ENCODE measurements at regions not wholly inside any gene's neighbourhood (a gene's known extent, or its start where the extent isn't known, plus 50 kb on each side); places are given as distances from the start of the nearest gene placed in this dataset.

DNA sequence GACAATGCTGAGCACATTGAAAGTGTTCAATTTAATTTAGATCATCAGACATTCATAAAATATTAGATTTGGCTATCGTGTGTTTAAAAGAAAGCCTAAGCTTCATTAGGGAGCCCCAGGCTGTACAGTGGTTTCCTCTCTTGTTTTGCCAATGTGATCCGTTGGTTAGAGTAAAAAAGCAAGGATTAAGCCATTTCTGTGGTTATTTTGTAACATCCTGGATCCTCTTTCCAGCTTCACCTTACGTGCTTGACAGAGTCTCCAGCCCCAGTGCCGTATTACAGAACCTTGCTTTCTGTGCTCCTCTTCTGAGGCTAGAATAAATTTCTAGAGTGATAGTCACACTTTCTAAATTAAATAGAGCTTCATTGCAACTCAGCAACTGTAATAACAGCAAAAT lies 289.3 kb upstream of the LINC00305 start:
- no peaks in the 10 kb centered on the region for H3K36me3 ChIP-seq (ENCODE audit: low read length)
- no peaks in the 10 kb centered on the region for H3K79me2 ChIP-seq (ENCODE audit: insufficient read depth, low read length)
- no peaks in the 10 kb centered on the region for H3K9me2 ChIP-seq (replicated peaks; ENCODE audit: insufficient read depth, low read length)
- no peaks in the 10 kb centered on the region for H4K20me1 ChIP-seq (ENCODE audit: low read depth, low read length)
- no peak overlapping the region for H3K9ac ChIP-seq (ENCODE audit: low read length)
- H2AFZ ChIP-seq (ENCODE audit: low read depth, low read length, severe bottlenecking) = no peak overlapping the region
- H3K9me3 ChIP-seq (ENCODE audit: insufficient read depth, low read length) = no peaks in the 10 kb centered on the region
- no peaks in the 10 kb centered on the region for H3K27me3 ChIP-seq (ENCODE audit: low read length)
- TF ChIP-seq EZH2phosphoT487 (conservative IDR thresholded peaks at IDR 0.05; ENCODE audit: low read length) = no peak
- TF ChIP-seq, protein P1, sequence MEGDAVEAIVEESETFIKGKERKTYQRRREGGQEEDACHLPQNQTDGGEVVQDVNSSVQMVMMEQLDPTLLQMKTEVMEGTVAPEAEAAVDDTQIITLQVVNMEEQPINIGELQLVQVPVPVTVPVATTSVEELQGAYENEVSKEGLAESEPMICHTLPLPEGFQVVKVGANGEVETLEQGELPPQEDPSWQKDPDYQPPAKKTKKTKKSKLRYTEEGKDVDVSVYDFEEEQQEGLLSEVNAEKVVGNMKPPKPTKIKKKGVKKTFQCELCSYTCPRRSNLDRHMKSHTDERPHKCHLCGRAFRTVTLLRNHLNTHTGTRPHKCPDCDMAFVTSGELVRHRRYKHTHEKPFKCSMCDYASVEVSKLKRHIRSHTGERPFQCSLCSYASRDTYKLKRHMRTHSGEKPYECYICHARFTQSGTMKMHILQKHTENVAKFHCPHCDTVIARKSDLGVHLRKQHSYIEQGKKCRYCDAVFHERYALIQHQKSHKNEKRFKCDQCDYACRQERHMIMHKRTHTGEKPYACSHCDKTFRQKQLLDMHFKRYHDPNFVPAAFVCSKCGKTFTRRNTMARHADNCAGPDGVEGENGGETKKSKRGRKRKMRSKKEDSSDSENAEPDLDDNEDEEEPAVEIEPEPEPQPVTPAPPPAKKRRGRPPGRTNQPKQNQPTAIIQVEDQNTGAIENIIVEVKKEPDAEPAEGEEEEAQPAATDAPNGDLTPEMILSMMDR (IDR thresholded peaks at IDR 0.05; ENCODE audit: insufficient read depth, low read length, poor library complexity, severe bottlenecking) = no peak
- no peak overlapping the region for H3K4me2 ChIP-seq (ENCODE audit: low read depth, low read length, poor library complexity, severe bottlenecking)
- H3F3A ChIP-seq (ENCODE audit: insufficient read depth) = no peaks in the 10 kb centered on the region
- no peak overlapping the region for H3K4me3 ChIP-seq (ENCODE audit: insufficient read depth, low read length, poor library complexity, severe bottlenecking)
- no peak overlapping the region for H3K27ac ChIP-seq (ENCODE audit: low read depth, low read length)

DNA sequence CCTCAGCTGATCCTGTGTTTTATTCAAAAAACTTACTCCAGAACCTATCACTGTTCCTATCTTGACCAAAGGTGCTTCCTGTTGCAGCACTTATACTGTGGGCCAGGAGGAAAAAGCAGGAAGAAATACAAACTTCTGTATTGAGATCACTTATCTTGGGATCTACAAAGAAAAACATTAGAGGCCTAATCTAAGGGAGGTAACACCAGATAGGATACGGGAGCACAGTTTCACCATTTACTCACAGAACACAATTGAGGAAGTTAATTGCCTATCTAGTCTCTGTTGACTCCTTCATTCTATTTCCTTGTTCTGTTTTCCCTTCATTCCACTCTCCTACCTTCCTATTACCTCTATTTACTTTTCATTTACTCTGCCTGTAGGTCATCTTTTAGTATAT lies 287.2 kb upstream of the LINC00305 start:
- Histone ChIP-seq H3K27ac (ENCODE audit: low read depth, low read length) (no peak overlapping the region), H4K20me1 (ENCODE audit: low read depth, low read length) (no peaks in the 10 kb centered on the region), H3K9me3 (ENCODE audit: insufficient read depth, low read length) (no peaks in the 10 kb centered on the region), H3K79me2 (ENCODE audit: insufficient read depth, low read length) (no peaks in the 10 kb centered on the region), H3K9me2 (replicated peaks; ENCODE audit: insufficient read depth, low read length) (no peaks in the 10 kb centered on the region), H3K27me3 (ENCODE audit: low read length) (no peaks in the 10 kb centered on the region), H3F3A (ENCODE audit: insufficient read depth) (no peaks in the 10 kb centered on the region), H2AFZ (ENCODE audit: low read depth, low read length, severe bottlenecking) (no peak overlapping the region), H3K9ac (ENCODE audit: low read length) (no peak overlapping the region), H3K36me3 (ENCODE audit: low read length) (no peaks in the 10 kb centered on the region), H3K4me2 (ENCODE audit: low read depth, low read length, poor library complexity, severe bottlenecking) (no peak overlapping the region), H3K4me3 (ENCODE audit: insufficient read depth, low read length, poor library complexity, severe bottlenecking) (no peak overlapping the region)
- TF ChIP-seq, protein P1 (IDR thresholded peaks at IDR 0.05; ENCODE audit: insufficient read depth, low read length, poor library complexity, severe bottlenecking) = no peak

GRCh38 chr18:64419156-64419555 lies 270.3 kb upstream of the LINC00305 start:
- H3K27me3 ChIP-seq (ENCODE audit: low read length) = no peaks in the 10 kb centered on the region
- no peaks in the 10 kb centered on the region for H4K20me1 ChIP-seq (ENCODE audit: low read depth, low read length)
- H3K79me2 ChIP-seq (ENCODE audit: insufficient read depth, low read length) = no peaks in the 10 kb centered on the region
- no peak overlapping the region for H3K9ac ChIP-seq (ENCODE audit: low read length)
- H3K9me3 ChIP-seq (ENCODE audit: insufficient read depth, low read length) = no peaks in the 10 kb centered on the region
- H3K4me2 ChIP-seq (ENCODE audit: low read depth, low read length, poor library complexity, severe bottlenecking) = no peak overlapping the region
- no peak overlapping the region for H3K27ac ChIP-seq (ENCODE audit: low read depth, low read length)
- no peak overlapping the region for H2AFZ ChIP-seq (ENCODE audit: low read depth, low read length, severe bottlenecking)
- no peaks in the 10 kb centered on the region for H3K36me3 ChIP-seq (ENCODE audit: low read length)
- no peak overlapping the region for H3K4me3 ChIP-seq (ENCODE audit: insufficient read depth, low read length, poor library complexity, severe bottlenecking)
- H3F3A ChIP-seq (ENCODE audit: insufficient read depth) = no peaks in the 10 kb centered on the region
- no peaks in the 10 kb centered on the region for H3K9me2 ChIP-seq (replicated peaks; ENCODE audit: insufficient read depth, low read length)
- TF ChIP-seq, protein P1 (IDR thresholded peaks at IDR 0.05; ENCODE audit: insufficient read depth, low read length, poor library complexity, severe bottlenecking) = no peak
- TF ChIP-seq EZH2phosphoT487 (conservative IDR thresholded peaks at IDR 0.05; ENCODE audit: low read length) = no peak

DNA sequence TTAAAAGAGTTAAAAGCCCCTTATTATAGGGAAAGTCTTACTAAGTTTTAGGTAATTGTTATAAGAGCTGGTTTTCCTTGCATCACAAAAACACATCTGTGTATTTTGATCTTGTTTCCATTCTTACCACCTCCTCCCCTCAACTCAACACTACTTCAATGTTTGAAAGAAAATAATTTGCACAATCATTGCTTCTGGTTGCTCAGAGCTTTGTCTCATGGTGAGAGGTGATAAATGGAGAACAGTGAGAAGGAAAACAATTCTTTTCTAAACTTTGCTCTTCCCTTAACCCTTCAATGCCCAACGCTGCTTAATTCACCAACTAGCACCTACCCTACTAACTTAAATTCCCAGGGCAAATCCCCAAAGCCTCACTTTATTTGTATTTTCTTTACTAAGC lies 268.1 kb upstream of the LINC00305 start:
- no peak overlapping the region for H3K9ac ChIP-seq (ENCODE audit: low read length)
- no peaks in the 10 kb centered on the region for H3K9me3 ChIP-seq (ENCODE audit: insufficient read depth, low read length)
- H3K27ac ChIP-seq (ENCODE audit: low read depth, low read length) = no peak overlapping the region
- no peaks in the 10 kb centered on the region for H3K9me2 ChIP-seq (replicated peaks; ENCODE audit: insufficient read depth, low read length)
- H3K36me3 ChIP-seq (ENCODE audit: low read length) = no peaks in the 10 kb centered on the region
- H4K20me1 ChIP-seq (ENCODE audit: low read depth, low read length) = no peaks in the 10 kb centered on the region
- H2AFZ ChIP-seq (ENCODE audit: low read depth, low read length, severe bottlenecking) = no peak overlapping the region
- no peak overlapping the region for H3K4me2 ChIP-seq (ENCODE audit: low read depth, low read length, poor library complexity, severe bottlenecking)
- TF ChIP-seq, protein P1 (IDR thresholded peaks at IDR 0.05; ENCODE audit: insufficient read depth, low read length, poor library complexity, severe bottlenecking) = no peak
- no peak for TF ChIP-seq EZH2phosphoT487 (conservative IDR thresholded peaks at IDR 0.05; ENCODE audit: low read length)
- H3K27me3 ChIP-seq (ENCODE audit: low read length) = no peaks in the 10 kb centered on the region
- H3F3A ChIP-seq (ENCODE audit: insufficient read depth) = no peaks in the 10 kb centered on the region
- H3K79me2 ChIP-seq (ENCODE audit: insufficient read depth, low read length) = no peaks in the 10 kb centered on the region
- H3K4me3 ChIP-seq (ENCODE audit: insufficient read depth, low read length, poor library complexity, severe bottlenecking) = no peak overlapping the region

Measured in SU-DHL-6 (cell line).